HG03280 (cell line): ENCODE measurements at regions not wholly inside any gene's neighbourhood (a gene's known extent, or its start where the extent isn't known, plus 50 kb on each side); places are given as distances from the start of the nearest gene placed in this dataset.
"Not testable (repeated sequence)": the region's sequence is repeated elsewhere in the genome, so short reads cannot be mapped to it uniquely, and the experiment has no call there.

Experiments used
- ATAC-seq: cut with Tn5 transposase; IDR thresholded peaks from one replicate; pipeline ENCODE4 v1.9.1; 2021; ENCODE audit warnings: mild to moderate bottlenecking, moderate library complexity; ENCODE audit not compliant: unreplicated experiment

GRCh38 chr3:139095803-139096466 lies 51.2 kb upstream of the PRR23C start:
- no peak for ATAC-seq

DNA sequence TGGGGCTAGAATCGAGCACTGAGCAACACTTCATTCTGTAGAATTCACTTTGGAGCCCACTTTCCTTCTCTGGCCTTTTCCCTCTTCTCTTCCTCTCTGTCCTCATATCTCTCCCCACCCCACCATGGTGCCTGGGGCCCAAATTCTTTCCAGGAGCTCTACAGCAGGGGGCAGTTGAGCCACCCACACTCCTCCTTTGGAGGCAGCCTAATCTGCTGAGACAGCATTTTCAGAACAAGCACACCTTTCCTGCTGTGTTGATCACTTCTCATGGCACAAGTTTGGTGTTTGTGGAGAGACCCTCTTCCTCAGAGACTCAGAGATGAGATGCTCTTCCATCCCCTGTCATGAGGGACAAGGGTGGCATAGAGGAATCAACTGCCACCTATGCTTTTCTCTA lies 52.0 kb upstream of the PRR23C start:
- ATAC-seq = no peak

- ATAC-seq = no peak
Measured at GRCh38 chr3:139098391-139098790, 53.7 kb upstream of the PRR23C start.

DNA sequence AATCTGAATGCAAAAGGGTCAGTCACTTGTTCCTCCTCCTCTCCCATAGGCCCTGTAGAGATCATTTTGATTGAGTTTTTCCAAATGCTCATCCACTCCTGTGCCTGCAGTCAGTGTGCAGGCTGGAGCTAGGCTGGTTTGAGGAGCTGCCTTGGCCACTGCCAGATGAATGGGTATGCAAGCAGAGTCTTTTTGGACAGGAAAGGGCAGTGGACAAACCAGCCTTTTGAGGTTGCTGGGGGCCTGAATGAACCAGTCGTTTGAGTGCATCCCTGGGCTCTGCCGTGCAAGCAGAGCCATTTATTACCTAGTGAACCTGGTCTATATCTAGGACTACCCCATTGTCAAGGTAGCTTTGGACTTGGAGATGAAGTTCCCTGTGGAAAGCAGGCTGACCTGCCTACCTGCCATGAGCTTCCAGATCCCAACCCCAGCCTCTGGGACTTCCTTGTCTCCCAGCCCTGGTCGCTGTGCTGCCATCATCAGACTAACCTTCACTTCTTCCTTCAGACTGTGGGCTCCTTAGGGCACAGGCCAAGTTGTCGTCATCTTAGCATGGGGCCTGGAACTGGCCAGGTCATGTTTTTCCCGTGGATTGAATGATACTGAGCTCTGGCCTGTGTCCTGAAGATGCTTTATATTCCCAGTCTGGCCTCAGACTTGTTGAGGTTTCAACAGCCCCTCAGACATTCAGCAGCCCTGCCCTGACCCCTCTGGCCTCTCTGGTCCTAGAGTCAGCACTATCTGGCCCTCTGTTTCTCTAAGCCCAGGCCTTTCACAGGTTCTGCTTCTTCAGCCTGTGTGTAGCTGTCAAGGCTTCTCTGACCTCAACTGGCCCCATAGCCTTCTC lies 55.5 kb upstream of the PRR23C start:
- no peak for ATAC-seq

DNA sequence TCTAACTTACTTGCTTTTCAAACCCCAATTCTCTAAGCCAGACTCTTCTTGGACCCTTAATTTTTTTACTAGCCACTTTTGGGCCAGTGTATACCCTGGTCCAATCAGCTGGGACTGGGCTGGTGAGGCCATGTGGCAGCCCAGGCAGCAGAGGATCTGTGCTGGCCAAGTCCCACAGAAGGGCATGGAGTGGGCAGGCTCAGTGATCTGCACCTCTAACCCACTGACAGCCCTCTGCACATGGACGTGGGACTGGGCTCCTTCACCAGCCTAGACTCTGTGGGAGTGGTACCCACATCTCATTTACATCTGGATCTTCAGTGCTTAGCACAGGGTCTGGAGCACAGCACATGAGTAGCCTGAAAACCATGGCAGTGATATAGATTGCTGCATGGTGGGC lies 56.1 kb upstream of the PRR23C start:
- no peak for ATAC-seq

GRCh38 chr3:139101396-139101795 lies 56.7 kb upstream of the PRR23C start:
- no peak for ATAC-seq

GRCh38 chr3:139103484-139103883 lies 58.8 kb upstream of the PRR23C start:
- no peak for ATAC-seq

DNA sequence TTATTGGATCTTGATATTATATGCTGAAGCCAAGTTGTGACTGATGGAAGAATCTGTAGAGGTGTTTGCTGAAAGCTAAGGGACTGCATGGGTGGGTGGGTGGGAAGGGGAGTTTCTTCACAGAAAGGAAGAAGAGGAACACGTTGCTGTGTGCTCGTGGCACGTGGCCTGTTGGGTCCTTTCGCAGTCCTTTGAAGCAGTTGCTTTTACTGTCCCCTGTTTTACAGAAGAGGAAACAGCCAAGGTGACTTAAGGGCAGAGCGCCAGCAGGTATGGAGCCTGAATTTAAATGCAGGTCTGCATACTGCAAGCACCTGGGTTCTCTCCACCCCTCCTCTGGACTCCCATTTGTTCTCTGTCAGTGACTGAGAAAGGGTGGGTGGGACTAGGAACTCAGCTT lies 59.4 kb upstream of the PRR23C start:
- no peak for ATAC-seq

DNA sequence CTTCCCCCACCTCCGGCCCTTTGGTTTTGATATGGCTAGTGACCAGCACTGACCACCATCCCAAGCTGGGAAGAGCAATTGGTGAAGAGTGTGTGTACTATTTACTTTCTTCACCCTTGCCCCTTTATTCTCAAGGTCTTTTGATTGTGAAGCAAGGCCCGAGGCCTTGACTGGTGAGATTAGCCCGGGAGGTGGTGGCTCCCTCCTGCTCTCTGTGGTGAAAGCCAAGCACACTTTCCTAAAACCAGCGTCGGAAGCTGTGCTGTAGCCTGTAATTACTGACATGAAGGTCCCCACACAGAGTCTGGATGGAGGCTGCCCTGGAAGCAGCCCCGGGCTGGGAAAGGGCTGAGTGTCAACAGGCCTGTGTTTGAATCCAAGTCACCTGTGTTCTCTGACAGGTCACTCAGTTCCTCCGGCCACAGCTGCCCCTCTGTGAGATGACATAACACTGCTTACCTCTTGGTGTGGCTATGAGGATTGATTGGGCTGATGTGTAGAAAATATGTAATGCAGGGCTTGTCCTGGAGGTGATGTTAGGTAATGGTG lies 60.5 kb upstream of the PRR23C start:
- ATAC-seq = no peak

DNA sequence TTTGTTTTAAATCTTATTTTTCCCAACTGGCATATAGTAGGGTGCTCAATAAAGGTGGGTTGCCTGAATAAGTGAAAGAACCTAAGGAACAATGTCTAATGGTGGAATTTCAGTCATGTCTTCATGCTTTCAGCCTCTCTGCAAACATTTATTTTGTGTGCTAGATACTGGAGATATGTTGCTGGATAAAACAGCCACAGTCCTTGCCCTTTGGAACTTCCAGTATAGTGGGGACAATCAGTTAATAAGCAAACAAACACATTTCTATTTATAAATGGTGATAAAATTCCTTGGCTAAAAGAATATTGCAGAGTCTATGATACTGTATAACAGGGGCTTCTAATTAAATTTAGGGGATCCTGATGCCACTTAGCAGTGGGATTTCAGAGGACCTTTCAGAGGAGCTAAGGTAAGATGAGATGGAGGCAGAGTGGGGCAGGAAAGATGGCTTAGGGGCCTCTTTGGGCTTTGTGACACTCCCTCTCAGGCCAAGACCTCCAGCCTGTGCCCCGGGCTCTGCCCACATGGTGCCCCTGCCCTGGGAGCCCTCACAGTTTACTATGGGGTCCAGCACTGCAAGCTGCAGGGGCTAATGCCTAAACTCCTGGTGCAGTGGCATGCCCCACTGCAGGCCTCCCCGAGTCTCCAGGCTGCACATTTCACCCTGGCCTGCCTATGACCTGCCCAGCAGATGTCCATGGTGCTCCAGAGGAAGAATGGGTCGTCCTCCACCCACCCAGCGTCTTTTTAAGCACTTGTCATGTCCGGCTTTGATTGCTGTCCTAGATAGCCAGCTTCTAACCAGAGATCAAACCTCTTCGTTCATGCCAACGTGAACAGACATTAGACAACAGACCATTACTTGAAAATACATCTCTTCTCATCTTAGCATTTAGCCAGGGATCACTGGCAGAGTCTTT lies 61.6 kb upstream of the PRR23C start:
- ATAC-seq = no peak

DNA sequence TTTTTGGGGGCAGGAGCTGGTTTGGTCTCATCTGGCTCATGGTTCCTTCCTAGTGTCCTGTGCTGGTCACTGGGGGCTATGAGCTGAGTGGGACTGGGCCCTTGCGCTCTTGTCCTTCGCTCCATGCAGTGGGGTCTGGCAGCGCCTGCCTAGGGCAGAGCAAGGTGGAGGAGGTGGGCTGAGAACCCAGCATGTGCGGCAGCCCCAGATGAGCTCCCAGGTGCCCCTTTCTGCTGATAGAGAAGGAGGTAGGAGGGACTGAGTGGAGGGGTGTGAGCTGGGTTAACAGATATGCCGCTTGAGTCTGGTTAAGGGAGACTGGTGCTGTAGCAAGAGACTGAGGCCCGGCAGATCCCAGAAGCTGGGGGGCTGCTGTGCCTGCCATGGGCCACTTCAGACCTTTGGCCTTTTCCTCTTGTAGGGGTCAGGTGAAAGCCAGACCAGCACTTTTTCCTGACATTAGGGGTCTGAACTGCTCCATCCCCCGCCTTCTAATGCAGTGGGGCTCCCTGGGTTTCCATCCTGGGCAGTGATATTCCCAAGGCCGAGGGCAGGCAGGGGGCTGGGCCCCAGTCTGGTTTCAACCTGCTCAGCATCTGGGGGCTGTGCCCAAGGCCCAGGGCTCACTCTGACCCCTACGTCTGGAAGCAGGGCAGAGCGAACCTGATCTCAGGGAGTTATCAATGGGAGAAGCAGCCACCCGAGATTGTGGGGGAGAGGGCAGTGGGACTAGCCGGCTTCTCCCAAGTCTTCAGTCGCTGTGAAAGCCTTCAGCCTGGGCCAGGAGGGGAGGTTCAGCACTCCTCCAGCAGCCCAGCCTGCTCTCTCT lies 62.9 kb upstream of the PRR23C start:
- ATAC-seq = no peak

DNA sequence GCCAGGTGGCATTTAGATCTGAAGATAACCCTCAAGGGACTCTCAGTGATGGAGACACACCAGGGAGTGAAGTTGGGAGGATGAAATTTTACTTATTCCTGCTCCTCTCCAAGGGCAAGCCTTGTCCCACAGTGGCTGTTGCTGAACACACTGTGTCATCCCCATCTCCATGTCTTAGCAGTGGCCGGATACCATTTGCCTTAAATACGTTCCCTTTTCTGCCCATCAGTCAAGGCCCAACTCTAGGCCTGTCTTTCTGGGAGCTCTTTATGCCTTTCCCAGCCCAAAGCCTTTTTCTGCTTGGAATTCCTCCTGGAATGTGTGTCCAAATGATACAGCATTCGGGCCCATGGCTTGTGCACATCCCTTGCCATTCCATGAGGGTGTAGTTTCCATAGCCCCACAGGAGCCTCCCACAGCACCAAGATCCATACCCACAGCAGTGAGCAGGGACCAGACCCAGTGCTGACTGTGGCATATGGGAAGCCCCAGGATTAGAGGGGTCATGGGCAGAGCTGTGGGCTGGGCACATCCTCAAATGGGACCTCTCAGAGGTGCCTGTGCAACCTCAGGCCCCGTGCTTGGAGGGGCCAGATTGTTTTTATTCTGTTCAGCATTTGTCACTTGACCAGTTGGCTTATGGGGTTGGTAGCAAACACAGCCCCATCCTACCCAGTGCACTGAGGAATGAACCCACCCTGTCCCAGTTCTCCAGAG lies 63.7 kb upstream of the PRR23C start:
- no peak for ATAC-seq

GRCh38 chr3:139109271-139109670 lies 64.6 kb upstream of the PRR23C start:
- no peak for ATAC-seq

DNA sequence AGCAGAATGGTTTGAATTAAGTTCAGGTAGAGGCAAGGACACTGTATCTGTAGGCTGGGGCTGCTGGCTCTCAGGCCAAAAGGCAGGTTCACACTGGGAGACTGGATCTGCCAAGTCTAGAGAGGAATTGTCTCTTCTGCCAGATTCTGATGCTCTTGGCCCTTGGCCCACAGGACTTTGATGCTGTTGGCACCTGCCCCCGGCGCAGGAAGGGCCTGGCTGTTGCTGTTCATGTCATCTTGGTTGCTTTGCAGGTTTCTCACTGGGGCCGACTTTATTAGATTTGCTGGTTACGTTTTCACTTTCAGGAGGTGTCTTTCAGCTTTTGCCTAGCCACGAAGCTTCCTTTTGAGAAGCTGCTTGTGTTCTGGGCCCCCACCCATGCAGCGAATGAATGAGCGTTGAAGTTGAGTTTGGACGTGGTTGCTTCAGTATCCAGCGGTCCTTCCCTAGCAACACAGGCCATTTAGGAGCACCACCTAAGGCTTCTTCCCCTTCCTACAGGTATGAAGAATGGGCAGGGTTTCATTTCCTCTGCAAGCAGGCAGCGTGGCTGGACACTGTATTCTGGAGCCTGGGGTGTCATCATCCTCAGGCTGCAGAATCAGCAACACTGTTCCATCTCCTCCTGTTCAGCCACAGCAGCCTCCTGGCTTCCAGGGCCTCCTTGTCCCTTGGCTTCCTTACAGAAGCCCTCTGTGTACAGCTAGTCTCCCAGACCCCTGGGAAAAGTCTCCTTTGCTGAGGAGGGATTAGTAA lies 65.6 kb upstream of the PRR23C start:
- ATAC-seq = peak; percentile 59

- not testable (repeated sequence) for ATAC-seq
Measured at GRCh38 chr3:139110929-139111328, 66.2 kb upstream of the PRR23C start.

GRCh38 chr3:139111392-139112229 lies 66.9 kb upstream of the PRR23C start:
- no peak for ATAC-seq

- no peak for ATAC-seq
Measured at GRCh38 chr3:139112230-139112558, 67.5 kb upstream of the PRR23C start.
